HL-60 (cell line): ENCODE measurements at regions not wholly inside any gene's neighbourhood (a gene's known extent, or its start where the extent isn't known, plus 50 kb on each side); places are given as distances from the start of the nearest gene placed in this dataset.

Source experiments
- CTCF ChIP-seq: IDR thresholded peaks from one replicate; pipeline ENCODE4 v1.5.1; 2011; ENCODE audit warnings: low read length, control low read depth, inconsistent platforms; ENCODE audit not compliant: insufficient read depth
- POLR2AphosphoS5 ChIP-seq: IDR thresholded peaks from 2 replicates; pipeline ENCODE4 v1.6.1; 2012; ENCODE audit warnings: low read depth

DNA sequence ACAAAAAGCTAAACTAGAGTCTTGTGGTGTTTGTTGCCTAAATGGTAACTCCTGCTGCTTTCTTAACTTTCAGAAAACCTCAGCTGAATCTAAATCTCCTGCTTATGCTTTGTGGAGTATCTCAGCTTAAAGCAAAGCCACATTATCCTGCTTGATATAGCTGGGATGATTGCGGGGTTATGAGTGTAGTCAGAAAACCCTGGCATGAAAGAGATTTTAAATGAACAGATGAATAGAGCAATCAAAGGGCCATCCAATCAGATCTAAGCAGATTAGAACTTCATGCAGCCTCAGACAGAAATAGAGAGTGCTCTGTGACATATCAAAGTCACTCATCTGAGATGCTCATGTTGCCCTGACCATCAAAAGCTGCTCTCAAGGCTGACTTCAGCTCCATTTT, 305.5 kb downstream of the DMRT2 start:
- TF ChIP-seq CTCF (no peak), POLR2AphosphoS5 (no peak)
